ENCODE measurements at regions not wholly inside any gene's neighbourhood (a gene's known extent, or its start where the extent isn't known, plus 50 kb on each side); places are given as distances from the start of the nearest gene placed in this dataset.
"Not testable (repeated sequence)": the region's sequence is repeated elsewhere in the genome, so short reads cannot be mapped to it uniquely, and the experiment has no call there.

GRCh38 chr5:82446809-82447208 lies 168.7 kb upstream of the RPS23 start:
- no peak overlapping the region for H3K4me3 ChIP-seq (replicated peaks; ENCODE audit: low read depth, low read length)
- no peak for DNase-seq (ENCODE audit: low read depth)
- no peak for TF ChIP-seq CTCF (IDR thresholded peaks at IDR 0.05; ENCODE audit: low read length, missing control alignments)

- DNase-seq (ENCODE audit: low read depth) = no peak
- no peak overlapping the region for H3K4me3 ChIP-seq (replicated peaks; ENCODE audit: low read depth, low read length)
- TF ChIP-seq CTCF (IDR thresholded peaks at IDR 0.05; ENCODE audit: low read length, missing control alignments) = no peak
Observed at GRCh38 chr5:82445726-82446335, 167.7 kb upstream of the RPS23 start.

- no peak overlapping the region for H3K4me3 ChIP-seq (replicated peaks; ENCODE audit: low read depth, low read length)
- no peak for TF ChIP-seq CTCF (IDR thresholded peaks at IDR 0.05; ENCODE audit: low read length, missing control alignments)
- DNase-seq (ENCODE audit: low read depth) = peak; percentile 51
Observed at GRCh38 chr5:82439750-82440445, 161.7 kb upstream of the RPS23 start.

GRCh38 chr5:82437565-82437964 lies 159.4 kb upstream of the RPS23 start:
- H3K4me3 ChIP-seq (replicated peaks; ENCODE audit: low read depth, low read length); DNase-seq (ENCODE audit: low read depth): not testable (repeated sequence)

- DNase-seq (ENCODE audit: low read depth) = no peak
- H3K4me3 ChIP-seq (replicated peaks; ENCODE audit: low read depth, low read length) = no peak overlapping the region
- TF ChIP-seq CTCF (IDR thresholded peaks at IDR 0.05; ENCODE audit: low read length, missing control alignments) = no peak
Observed at GRCh38 chr5:82436291-82436690, 158.1 kb upstream of the RPS23 start.

- H3K4me3 ChIP-seq (replicated peaks; ENCODE audit: low read depth, low read length); DNase-seq (ENCODE audit: low read depth): not testable (repeated sequence)
Observed at GRCh38 chr5:82434696-82435660, 156.8 kb upstream of the RPS23 start.

- H3K4me3 ChIP-seq (replicated peaks; ENCODE audit: low read depth, low read length) = no peak overlapping the region
- no peak for TF ChIP-seq CTCF (IDR thresholded peaks at IDR 0.05; ENCODE audit: low read length, missing control alignments)
- DNase-seq (ENCODE audit: low read depth) = no peak
Observed at GRCh38 chr5:82426464-82427154, 148.5 kb upstream of the RPS23 start.
